ENCODE measurements at regions not wholly inside any gene's neighbourhood (a gene's known extent, or its start where the extent isn't known, plus 50 kb on each side); places are given as distances from the start of the nearest gene placed in this dataset.

DNA sequence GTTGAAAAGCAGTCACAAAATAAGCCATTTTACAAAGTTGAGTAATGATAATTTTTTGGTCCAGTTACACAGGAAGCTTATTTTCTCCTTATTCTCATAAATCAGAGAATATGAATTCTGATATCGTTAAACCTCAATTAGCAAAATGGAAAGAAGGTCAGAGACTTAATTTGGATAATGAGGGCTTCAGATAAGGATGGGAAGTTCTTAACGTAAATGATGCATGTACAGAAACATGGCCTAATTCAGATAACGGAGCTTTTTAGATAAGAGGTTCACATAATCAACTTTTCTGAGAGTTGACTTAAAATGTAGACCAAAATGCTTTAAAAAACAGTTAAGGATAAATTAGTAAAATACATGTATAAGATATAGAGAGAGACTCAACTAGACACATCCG is 746.3 kb upstream of the SLC10A2 start:
- H3K27ac ChIP-seq (ENCODE audit: low read depth, low read length): no peak overlapping the region
- no peaks in the 10 kb centered on the region for H3K9me3 ChIP-seq (ENCODE audit: control insufficient read depth in 1 of 2, insufficient read depth in 1 of 2, low read depth in 1 of 2, low read length in 2 of 2)
- no peaks in the 10 kb centered on the region for H3K36me3 ChIP-seq (ENCODE audit: control insufficient read depth in 1 of 2, insufficient read depth in 2 of 2, low read length in 2 of 2)
- TF ChIP-seq POLR2AphosphoS5 (IDR thresholded peaks at IDR 0.05; ENCODE audit: low read depth, low read length) (no peak), JUND (IDR thresholded peaks at IDR 0.05) (no peak), EZH2 (IDR thresholded peaks at IDR 0.05) (no peak), POLR2A (IDR thresholded peaks at IDR 0.05; ENCODE audit: borderline replicate concordance, extremely low read depth, insufficient read depth, insufficient read length) (no peak), EGR1 (IDR thresholded peaks at IDR 0.05; ENCODE audit: low read depth) (no peak), SIN3A (IDR thresholded peaks at IDR 0.05; ENCODE audit: low read depth) (no peak), MAX (IDR thresholded peaks at IDR 0.05) (no peak), ZFX (IDR thresholded peaks at IDR 0.05) (no peak)
- TF ChIP-seq, protein P1, sequence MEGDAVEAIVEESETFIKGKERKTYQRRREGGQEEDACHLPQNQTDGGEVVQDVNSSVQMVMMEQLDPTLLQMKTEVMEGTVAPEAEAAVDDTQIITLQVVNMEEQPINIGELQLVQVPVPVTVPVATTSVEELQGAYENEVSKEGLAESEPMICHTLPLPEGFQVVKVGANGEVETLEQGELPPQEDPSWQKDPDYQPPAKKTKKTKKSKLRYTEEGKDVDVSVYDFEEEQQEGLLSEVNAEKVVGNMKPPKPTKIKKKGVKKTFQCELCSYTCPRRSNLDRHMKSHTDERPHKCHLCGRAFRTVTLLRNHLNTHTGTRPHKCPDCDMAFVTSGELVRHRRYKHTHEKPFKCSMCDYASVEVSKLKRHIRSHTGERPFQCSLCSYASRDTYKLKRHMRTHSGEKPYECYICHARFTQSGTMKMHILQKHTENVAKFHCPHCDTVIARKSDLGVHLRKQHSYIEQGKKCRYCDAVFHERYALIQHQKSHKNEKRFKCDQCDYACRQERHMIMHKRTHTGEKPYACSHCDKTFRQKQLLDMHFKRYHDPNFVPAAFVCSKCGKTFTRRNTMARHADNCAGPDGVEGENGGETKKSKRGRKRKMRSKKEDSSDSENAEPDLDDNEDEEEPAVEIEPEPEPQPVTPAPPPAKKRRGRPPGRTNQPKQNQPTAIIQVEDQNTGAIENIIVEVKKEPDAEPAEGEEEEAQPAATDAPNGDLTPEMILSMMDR (IDR thresholded peaks at IDR 0.05 in 2 of 3, conservative IDR thresholded peaks at IDR 0.05 in 1 of 3; ENCODE audit: borderline replicate concordance in 1 of 3, insufficient read depth in 1 of 3, low read depth in 2 of 3, low read length in 2 of 3): no peak
- no TSS peak for BruUV-seq (replicated peaks)
- RAD21 ChIA-PET (ENCODE audit: low non-redundant PET in 1 of 2, low total read pairs in 2 of 2, uncharacterized antibody in 2 of 2, unreplicated experiment in 2 of 2): no interaction called here
- H3K4me1 ChIP-seq (ENCODE audit: control insufficient read depth in 1 of 2, insufficient read depth in 2 of 2, low read length in 2 of 2): no peaks in the 10 kb centered on the region
- CTCF ChIA-PET: no interaction called here
- ATAC-seq (no peak), DNase-seq (ENCODE audit: low read depth, low spot score) (no peak)
- no peak overlapping the region for H3K9ac ChIP-seq (ENCODE audit: low read length)
- no peak overlapping the region for H3K4me2 ChIP-seq (ENCODE audit: low read length)
- no peaks in the 10 kb centered on the region for H3K9me2 ChIP-seq (ENCODE audit: insufficient read depth)
- intact Hi-C loops (cut with micrococcal nuclease): no loop called here
- no peak overlapping the region for H2AFZ ChIP-seq (ENCODE audit: low read depth, low read length, poor library complexity, severe bottlenecking)
- no peak overlapping the region for H3K4me3 ChIP-seq (replicated peaks in 1 of 2; ENCODE audit: low read depth in 1 of 2, low read length in 2 of 2)
- POLR2A ChIA-PET: no interaction called here
- no peaks in the 10 kb centered on the region for H3K79me2 ChIP-seq (ENCODE audit: insufficient read depth, low read length)
- no peaks in the 10 kb centered on the region for H4K20me1 ChIP-seq (ENCODE audit: insufficient read depth)
- H3K27me3 ChIP-seq (ENCODE audit: insufficient read depth, low read length): no peaks in the 10 kb centered on the region

DNA sequence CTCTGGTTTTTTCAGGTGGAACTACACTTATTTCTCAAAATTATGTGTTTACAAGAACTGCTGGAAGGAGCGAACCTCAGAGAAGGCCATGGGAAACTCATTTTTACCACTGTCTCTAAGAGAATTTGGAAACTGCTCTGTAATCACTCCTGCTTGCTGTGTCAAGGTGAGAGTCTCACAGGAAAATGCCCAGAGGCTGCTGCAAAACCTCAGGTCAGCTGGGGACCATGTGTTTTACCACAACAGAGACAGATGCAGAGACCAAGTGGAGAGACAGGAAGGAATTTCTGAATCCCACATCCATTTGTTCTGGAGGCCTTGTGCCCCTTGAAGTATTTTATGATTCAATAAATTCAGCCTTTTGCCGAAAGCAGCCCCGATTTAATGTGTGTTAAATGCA is 743.8 kb upstream of the SLC10A2 start:
- no peak for DNase-seq (ENCODE audit: low read depth, low spot score)
- no peak for ATAC-seq
- ChIA-PET RAD21 (ENCODE audit: low non-redundant PET in 1 of 2, low total read pairs in 2 of 2, uncharacterized antibody in 2 of 2, unreplicated experiment in 2 of 2) (no interaction called here), CTCF (no interaction called here), POLR2A (no interaction called here)
- H3K79me2 ChIP-seq (ENCODE audit: insufficient read depth, low read length): no peaks in the 10 kb centered on the region
- H3K27ac ChIP-seq (ENCODE audit: low read depth, low read length): no peak overlapping the region
- no peaks in the 10 kb centered on the region for H3K9me3 ChIP-seq (ENCODE audit: control insufficient read depth in 1 of 2, insufficient read depth in 1 of 2, low read depth in 1 of 2, low read length in 2 of 2)
- H3K4me2 ChIP-seq (ENCODE audit: low read length): no peak overlapping the region
- H3K9ac ChIP-seq (ENCODE audit: low read length): no peak overlapping the region
- H3K4me3 ChIP-seq (replicated peaks in 1 of 2; ENCODE audit: low read depth in 1 of 2, low read length in 2 of 2): no peak overlapping the region
- no peak overlapping the region for H2AFZ ChIP-seq (ENCODE audit: low read depth, low read length, poor library complexity, severe bottlenecking)
- H3K9me2 ChIP-seq (ENCODE audit: insufficient read depth): no peaks in the 10 kb centered on the region
- H3K36me3 ChIP-seq (ENCODE audit: control insufficient read depth in 1 of 2, insufficient read depth in 2 of 2, low read length in 2 of 2): no peaks in the 10 kb centered on the region
- no peaks in the 10 kb centered on the region for H4K20me1 ChIP-seq (ENCODE audit: insufficient read depth)
- H3K27me3 ChIP-seq (ENCODE audit: insufficient read depth, low read length): no peaks in the 10 kb centered on the region
- no TSS peak for BruUV-seq (replicated peaks)
- H3K4me1 ChIP-seq (ENCODE audit: control insufficient read depth in 1 of 2, insufficient read depth in 2 of 2, low read length in 2 of 2): no peaks in the 10 kb centered on the region
- intact Hi-C loops (cut with micrococcal nuclease): no loop called here
- TF ChIP-seq JUND (IDR thresholded peaks at IDR 0.05) (no peak), YY1 (IDR thresholded peaks at IDR 0.05; ENCODE audit: extremely low read depth, insufficient replicate concordance, low read depth, low read length) (no peak), ELF1 (IDR thresholded peaks at IDR 0.05; ENCODE audit: borderline replicate concordance, low read depth) (no peak), RAD21 (IDR thresholded peaks at IDR 0.05; ENCODE audit: low read depth) (no peak), CBX3 (IDR thresholded peaks at IDR 0.05; ENCODE audit: low read depth) (no peak), SRF (IDR thresholded peaks at IDR 0.05; ENCODE audit: low read depth) (no peak), POLR2AphosphoS5 (IDR thresholded peaks at IDR 0.05; ENCODE audit: low read depth, low read length) (no peak), POLR2A (IDR thresholded peaks at IDR 0.05; ENCODE audit: borderline replicate concordance, extremely low read depth, insufficient read depth, insufficient read length) (no peak), EGR1 (IDR thresholded peaks at IDR 0.05; ENCODE audit: low read depth) (no peak), EZH2 (IDR thresholded peaks at IDR 0.05) (no peak), TCF7L2 (IDR thresholded peaks at IDR 0.05; ENCODE audit: borderline replicate concordance, extremely low read depth, insufficient read depth, insufficient read length) (no peak), FOSL1 (IDR thresholded peaks at IDR 0.05; ENCODE audit: low read depth) (no peak), EZH2phosphoT487 (IDR thresholded peaks at IDR 0.05; ENCODE audit: borderline replicate concordance) (no peak), ZFX (IDR thresholded peaks at IDR 0.05) (no peak)
- TF ChIP-seq, protein P2, sequence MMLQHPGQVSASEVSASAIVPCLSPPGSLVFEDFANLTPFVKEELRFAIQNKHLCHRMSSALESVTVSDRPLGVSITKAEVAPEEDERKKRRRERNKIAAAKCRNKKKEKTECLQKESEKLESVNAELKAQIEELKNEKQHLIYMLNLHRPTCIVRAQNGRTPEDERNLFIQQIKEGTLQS (IDR thresholded peaks at IDR 0.05): no peak
- TF ChIP-seq, protein P1 (IDR thresholded peaks at IDR 0.05 in 2 of 3, conservative IDR thresholded peaks at IDR 0.05 in 1 of 3; ENCODE audit: borderline replicate concordance in 1 of 3, insufficient read depth in 1 of 3, low read depth in 2 of 3, low read length in 2 of 3): no peak

Measured in HCT116 (cell line).